Effector memory CD8-positive, alpha-beta T cell (primary cell): ENCODE measurements at regions not wholly inside any gene's neighbourhood (a gene's known extent, or its start where the extent isn't known, plus 50 kb on each side); places are given as distances from the start of the nearest gene placed in this dataset.
"Not testable (repeated sequence)": the region's sequence is repeated elsewhere in the genome, so short reads cannot be mapped to it uniquely, and the experiment has no call there.

Experiments used
- ATAC-seq: fragments of 150-1000 bp; cut with Tn5 transposase; replicated peaks from 2 replicates; pipeline ENCODE4 v1.10.0; 2021; ENCODE audit warnings: mild to moderate bottlenecking, moderate library complexity
- DNase-seq, 3 experiments: peaks; one replicate each; pipeline ENCODE4 v3.0.0; 2021
- H3K27ac Mint-ChIP-seq, 2 donors: one replicate each; pipeline ENCODE4 v1.8.0; 2022; ENCODE audit warnings: mild to moderate bottlenecking in 2 of 2, mixed read lengths in 2 of 2, moderate library complexity in 2 of 2
- H3K27me3 Mint-ChIP-seq, 2 donors: one replicate each; pipeline ENCODE4 v1.8.0; 2022; ENCODE audit warnings: mixed read lengths in 2 of 2
- H3K36me3 Mint-ChIP-seq: one replicate; pipeline ENCODE4 v1.8.0; 2022; ENCODE audit warnings: mild to moderate bottlenecking, moderate library complexity, mixed read lengths; ENCODE audit not compliant: insufficient read depth
- H3K4me1 Mint-ChIP-seq, 2 donors: one replicate each; pipeline ENCODE4 v1.8.0; 2022; ENCODE audit warnings: low read depth in 2 of 2, mixed read lengths in 2 of 2
- H3K4me3 Mint-ChIP-seq, 2 donors: one replicate each; pipeline ENCODE4 v1.8.0; 2022; ENCODE audit warnings: mild to moderate bottlenecking in 2 of 2, mixed read lengths in 2 of 2, moderate library complexity in 2 of 2
- H3K9me3 Mint-ChIP-seq, 2 donors: one replicate each; pipeline ENCODE4 v1.8.0; 2022; ENCODE audit warnings: mixed read lengths in 2 of 2

DNA sequence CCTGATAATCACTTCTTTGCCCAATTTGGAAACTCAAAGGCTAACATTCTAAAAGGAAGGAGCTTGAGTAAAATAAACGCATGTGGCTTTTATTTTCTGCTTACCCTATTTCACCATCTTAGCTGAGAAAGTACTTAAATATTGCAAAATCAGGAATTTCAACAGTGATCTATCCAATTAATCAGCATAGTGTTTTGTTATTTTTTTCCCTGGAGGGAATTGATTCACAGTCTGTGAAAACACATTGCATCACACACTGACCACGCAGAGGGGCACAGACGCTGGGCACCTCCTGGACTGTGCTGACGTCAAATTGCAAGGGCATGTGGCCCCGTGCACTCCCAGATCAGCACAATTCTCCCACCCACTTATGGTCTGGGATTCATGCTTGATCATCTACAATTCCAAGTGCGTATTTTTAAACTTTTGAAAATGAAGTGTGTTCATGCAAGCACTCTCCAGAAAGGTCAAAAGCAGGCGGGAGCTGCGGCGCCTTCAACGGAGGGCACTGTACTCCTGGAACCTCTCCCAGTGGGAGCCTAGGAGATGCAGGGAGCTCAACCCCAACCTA lies 320.6 kb upstream of the PPARGC1A start:
- peaks cover 4 to 10% of the 10 kb centered on the region in 2 donors for H3K9me3 Mint-ChIP-seq
- DNase-seq = no peak
- H3K27me3 Mint-ChIP-seq = no peaks in the 10 kb centered on the region
- H3K4me3 Mint-ChIP-seq = no peak overlapping the region
- H3K36me3 Mint-ChIP-seq = no peaks in the 10 kb centered on the region
- no peak overlapping the region for H3K27ac Mint-ChIP-seq
- no peaks in the 10 kb centered on the region for H3K4me1 Mint-ChIP-seq
- no peak for ATAC-seq

DNA sequence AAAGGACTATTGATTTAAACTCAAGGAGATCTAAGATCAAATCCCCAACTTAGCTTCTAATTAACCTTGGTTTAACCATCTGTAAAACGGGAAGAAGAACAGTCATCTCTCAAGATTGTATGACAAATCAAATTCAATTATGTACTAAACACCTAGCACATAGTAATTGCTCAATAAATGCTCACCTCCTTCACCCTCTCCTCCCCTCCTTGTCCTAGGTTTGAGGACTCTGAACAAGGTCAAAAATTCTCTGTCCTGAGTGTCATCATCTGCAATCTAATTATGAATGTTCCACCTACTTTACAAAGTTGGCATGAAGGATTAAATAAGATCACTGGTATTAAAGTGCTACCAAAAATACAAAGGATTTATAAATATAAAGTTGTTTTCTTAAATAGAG lies 320.1 kb upstream of the PPARGC1A start:
- no peaks in the 10 kb centered on the region for H3K36me3 Mint-ChIP-seq
- peaks cover 4% of the 10 kb centered on the region in 2 donors for H3K9me3 Mint-ChIP-seq
- no peaks in the 10 kb centered on the region for H3K4me1 Mint-ChIP-seq
- no peak overlapping the region for H3K4me3 Mint-ChIP-seq
- DNase-seq (no peak), ATAC-seq (no peak)
- H3K27me3 Mint-ChIP-seq = no peaks in the 10 kb centered on the region
- no peak overlapping the region for H3K27ac Mint-ChIP-seq

DNA sequence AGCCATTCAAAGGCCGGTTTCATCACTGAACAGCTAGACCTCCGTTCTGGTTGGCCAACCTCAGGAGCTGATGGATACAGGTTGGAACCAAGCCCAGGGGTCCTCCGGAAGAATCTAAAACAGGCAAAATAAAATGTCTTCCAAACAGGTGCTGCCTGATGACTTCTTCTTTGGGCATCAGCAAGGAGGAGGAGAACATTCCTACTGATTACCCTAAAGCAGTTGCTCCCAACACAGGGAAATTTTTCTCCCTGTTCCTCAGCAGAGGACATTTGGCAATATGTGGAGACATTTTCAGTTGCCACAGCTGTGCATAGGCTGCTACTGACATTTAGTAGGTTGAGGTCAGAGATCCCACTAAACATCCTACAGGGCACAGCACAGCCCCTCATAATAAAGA lies 319.3 kb upstream of the PPARGC1A start:
- Mint-ChIP-seq H3K27ac (no peak overlapping the region), H3K9me3 (peaks cover 0 to 4% of the 10 kb centered on the region in 2 donors), H3K4me3 (no peak overlapping the region), H3K27me3 (no peaks in the 10 kb centered on the region), H3K4me1 (no peaks in the 10 kb centered on the region), H3K36me3 (no peaks in the 10 kb centered on the region)
- ATAC-seq (no peak), DNase-seq (no peak)

DNA sequence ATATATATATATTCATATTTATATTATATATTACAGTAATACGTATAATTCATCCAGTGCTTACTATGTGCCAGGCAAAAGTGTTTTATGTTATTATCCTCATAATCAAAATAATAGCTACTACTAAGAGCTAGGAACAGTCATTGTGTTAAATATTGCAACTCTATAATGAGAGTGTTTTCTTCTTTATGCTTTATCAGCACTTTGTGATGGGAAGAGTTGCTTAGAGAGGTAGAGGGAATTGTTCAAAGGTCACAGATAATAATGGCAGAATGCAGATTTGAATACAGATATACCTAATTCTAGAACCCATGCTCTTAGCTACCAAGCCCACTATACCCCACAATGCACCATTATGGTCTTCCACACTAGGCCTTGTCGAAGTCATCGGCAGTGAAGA lies 318.8 kb upstream of the PPARGC1A start:
- Mint-ChIP-seq H3K27me3 (no peaks in the 10 kb centered on the region), H3K36me3 (no peaks in the 10 kb centered on the region), H3K27ac (no peak overlapping the region), H3K4me3 (no peak overlapping the region), H3K4me1 (no peaks in the 10 kb centered on the region), H3K9me3 (peaks cover 0 to 4% of the 10 kb centered on the region in 2 donors)
- DNase-seq = no peak
- no peak for ATAC-seq

DNA sequence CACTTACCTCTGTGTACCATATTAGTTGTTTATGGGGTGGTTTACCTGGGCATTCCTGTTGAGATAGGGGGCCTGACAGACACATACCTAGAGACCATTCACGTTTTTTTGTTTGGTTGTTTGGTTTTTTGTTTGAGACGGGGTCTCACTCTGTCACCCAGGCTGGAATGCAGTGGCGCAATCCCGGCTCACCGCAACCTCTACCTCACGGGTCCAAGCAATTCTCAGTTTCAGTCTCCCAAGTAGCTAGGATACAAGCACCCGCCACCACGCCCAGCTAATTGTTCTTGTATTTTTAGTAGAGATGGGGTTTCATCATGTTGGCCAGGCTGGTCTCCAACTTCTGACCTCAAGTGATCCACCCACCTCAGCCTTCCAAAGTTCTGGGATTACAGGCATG lies 314.9 kb upstream of the PPARGC1A start:
- not testable (repeated sequence) for H3K4me3 Mint-ChIP-seq, H3K4me1 Mint-ChIP-seq, H3K36me3 Mint-ChIP-seq, H3K27me3 Mint-ChIP-seq, H3K27ac Mint-ChIP-seq, DNase-seq, ATAC-seq, H3K9me3 Mint-ChIP-seq

- no peak for DNase-seq
- no peak for ATAC-seq
- no peaks in the 10 kb centered on the region for H3K27me3 Mint-ChIP-seq
- no peaks in the 10 kb centered on the region for H3K36me3 Mint-ChIP-seq
- H3K4me1 Mint-ChIP-seq = no peaks in the 10 kb centered on the region
- H3K9me3 Mint-ChIP-seq = peaks cover 0 to 1% of the 10 kb centered on the region in 2 donors
- no peak overlapping the region for H3K27ac Mint-ChIP-seq
- H3K4me3 Mint-ChIP-seq = no peak overlapping the region
Measured at GRCh38 chr4:24203926-24204325, 314.1 kb upstream of the PPARGC1A start.

DNA sequence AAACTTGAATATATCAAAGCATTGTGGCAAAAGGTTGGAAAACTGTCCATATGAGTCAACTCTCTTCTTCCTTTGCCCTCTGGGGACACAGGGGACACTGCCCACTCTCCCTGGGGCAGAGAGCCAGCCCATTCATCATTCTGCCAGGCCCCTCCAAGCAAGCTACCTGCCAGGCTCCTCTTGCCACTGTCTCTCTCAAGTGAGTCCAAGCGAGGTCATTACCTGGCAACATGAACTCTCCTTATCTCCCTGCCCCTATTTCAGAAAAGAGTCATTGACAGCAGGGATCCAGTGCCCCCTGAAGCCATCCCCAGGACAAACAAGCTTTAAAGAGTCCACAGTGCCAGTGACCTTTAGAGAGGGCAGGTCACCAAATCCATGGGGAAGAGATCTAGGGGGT lies 312.7 kb upstream of the PPARGC1A start:
- Mint-ChIP-seq H3K27ac (no peak overlapping the region), H3K4me1 (no peaks in the 10 kb centered on the region), H3K4me3 (no peak overlapping the region), H3K27me3 (no peaks in the 10 kb centered on the region), H3K36me3 (no peaks in the 10 kb centered on the region), H3K9me3 (peaks cover 0 to 1% of the 10 kb centered on the region in 2 donors)
- ATAC-seq (no peak), DNase-seq (no peak)

GRCh38 chr4:24197955-24198354 lies 308.1 kb upstream of the PPARGC1A start:
- no peak overlapping the region for H3K27ac Mint-ChIP-seq
- H3K4me3 Mint-ChIP-seq = no peak overlapping the region
- no peak for DNase-seq
- H3K9me3 Mint-ChIP-seq = peaks cover 0 to 7% of the 10 kb centered on the region in 2 donors
- H3K27me3 Mint-ChIP-seq = no peaks in the 10 kb centered on the region
- H3K4me1 Mint-ChIP-seq = no peaks in the 10 kb centered on the region
- no peaks in the 10 kb centered on the region for H3K36me3 Mint-ChIP-seq
- ATAC-seq = no peak

DNA sequence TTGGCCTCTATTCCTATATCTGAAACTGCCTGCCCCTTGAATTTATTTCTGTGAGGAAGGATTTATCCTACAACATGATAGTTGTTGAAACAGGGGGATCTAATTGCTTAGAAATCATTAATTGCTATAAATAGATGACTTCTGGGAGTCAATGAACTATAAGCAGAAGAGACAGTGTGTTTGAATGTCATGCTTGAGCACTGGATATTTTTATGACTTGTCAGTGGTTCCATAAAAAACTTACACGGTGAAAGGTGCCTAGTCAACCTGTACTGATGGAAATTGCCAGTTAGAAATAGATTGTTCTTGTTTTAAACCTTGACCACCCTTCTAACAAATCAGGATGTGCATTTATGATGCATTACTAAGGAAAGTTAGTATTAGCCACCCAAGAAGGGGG lies 306.9 kb upstream of the PPARGC1A start:
- DNase-seq (no peak), ATAC-seq (no peak)
- Mint-ChIP-seq H3K27me3 (no peaks in the 10 kb centered on the region), H3K36me3 (no peaks in the 10 kb centered on the region), H3K4me3 (no peak overlapping the region), H3K9me3 (peaks cover 0 to 7% of the 10 kb centered on the region in 2 donors), H3K27ac (no peak overlapping the region), H3K4me1 (no peaks in the 10 kb centered on the region)

- peaks cover 0 to 7% of the 10 kb centered on the region in 2 donors for H3K9me3 Mint-ChIP-seq
- no peak for ATAC-seq
- H3K27me3 Mint-ChIP-seq = no peaks in the 10 kb centered on the region
- no peak overlapping the region for H3K4me3 Mint-ChIP-seq
- H3K27ac Mint-ChIP-seq = no peak overlapping the region
- no peaks in the 10 kb centered on the region for H3K4me1 Mint-ChIP-seq
- no peak for DNase-seq
- H3K36me3 Mint-ChIP-seq = no peaks in the 10 kb centered on the region
Measured at GRCh38 chr4:24195991-24196736, 306.3 kb upstream of the PPARGC1A start.

- Mint-ChIP-seq H3K4me3 (no peak overlapping the region), H3K4me1 (no peaks in the 10 kb centered on the region), H3K27me3 (no peaks in the 10 kb centered on the region), H3K36me3 (no peaks in the 10 kb centered on the region), H3K9me3 (peaks cover 0 to 13% of the 10 kb centered on the region in 2 donors), H3K27ac (no peak overlapping the region)
- ATAC-seq (no peak), DNase-seq (no peak)
Measured at GRCh38 chr4:24192018-24192641, 302.3 kb upstream of the PPARGC1A start.

DNA sequence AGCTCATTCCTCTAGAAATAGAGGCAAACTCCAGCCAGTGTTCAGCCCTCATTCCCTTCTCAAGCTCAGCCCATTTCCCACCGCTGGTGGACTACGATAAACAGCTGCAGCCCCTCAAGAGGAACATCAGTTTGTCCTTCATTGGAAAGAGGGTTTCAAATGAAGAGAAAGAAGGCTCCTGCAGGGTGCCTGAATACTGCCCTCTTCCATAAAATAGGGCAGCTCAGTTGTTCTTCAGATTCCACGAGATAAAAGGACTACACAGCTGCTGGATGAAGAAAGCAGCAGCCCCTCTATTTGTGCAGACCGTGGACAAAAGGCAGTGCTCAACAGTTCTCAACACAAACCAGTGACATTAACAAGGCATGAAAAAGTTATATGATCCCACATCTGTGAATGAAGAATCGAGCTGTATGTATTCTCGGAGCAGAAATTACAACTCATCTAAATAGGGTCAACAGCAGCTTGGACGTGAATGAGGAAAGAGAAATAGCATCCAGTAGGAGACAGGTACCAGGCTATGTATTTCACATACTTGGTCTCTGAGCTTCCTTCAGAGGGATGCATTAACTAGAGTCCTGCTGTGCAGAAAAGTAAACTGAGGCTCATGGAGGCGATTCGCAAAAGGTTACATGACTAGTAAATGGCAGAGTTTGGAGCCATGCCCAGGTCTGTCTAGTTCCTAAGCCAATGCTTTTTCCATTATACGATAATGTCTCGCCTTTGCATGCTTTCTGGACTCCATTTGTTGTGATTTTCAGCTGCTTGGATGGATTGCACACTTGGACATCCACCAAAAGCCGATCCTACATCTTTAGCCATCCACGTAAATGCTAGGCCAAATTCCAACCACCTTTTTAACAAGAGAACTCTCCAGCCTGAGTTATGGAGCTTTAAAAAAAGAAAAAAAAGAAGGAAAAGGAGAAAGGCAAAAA lies 301.2 kb upstream of the PPARGC1A start:
- Mint-ChIP-seq H3K27ac (no peak overlapping the region), H3K36me3 (no peaks in the 10 kb centered on the region), H3K9me3 (peaks cover 0 to 12% of the 10 kb centered on the region in 2 donors), H3K4me1 (no peaks in the 10 kb centered on the region), H3K27me3 (no peaks in the 10 kb centered on the region), H3K4me3 (no peak overlapping the region)
- DNase-seq = no peak
- no peak for ATAC-seq

DNA sequence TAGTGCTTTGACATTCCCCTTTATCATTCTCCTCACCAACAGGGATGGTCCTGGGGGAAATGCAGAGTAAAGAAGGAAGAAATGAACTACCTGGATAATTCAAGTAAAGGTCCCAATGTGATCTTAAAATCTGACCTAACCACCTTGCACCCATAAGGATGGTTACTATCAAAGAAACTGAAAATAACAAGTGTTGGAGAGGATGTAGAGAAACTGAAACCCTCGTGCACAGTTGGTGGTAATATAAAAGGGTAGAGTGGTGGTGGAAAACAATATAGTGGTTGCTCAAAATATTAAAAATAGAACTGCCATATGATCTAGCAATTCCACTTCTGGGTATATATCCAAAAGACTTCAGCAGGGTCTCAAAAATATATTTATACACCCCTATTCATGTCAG lies 298.6 kb upstream of the PPARGC1A start:
- ATAC-seq = no peak

More for the DNA sequence above, 298.6 kb upstream of the PPARGC1A start:
- H3K27ac Mint-ChIP-seq = no peak overlapping the region
- H3K36me3 Mint-ChIP-seq = no peaks in the 10 kb centered on the region
- DNase-seq = no peak
- no peaks in the 10 kb centered on the region for H3K4me1 Mint-ChIP-seq
- no peak overlapping the region for H3K4me3 Mint-ChIP-seq
- peaks cover 0 to 9% of the 10 kb centered on the region in 2 donors for H3K9me3 Mint-ChIP-seq
- no peaks in the 10 kb centered on the region for H3K27me3 Mint-ChIP-seq
